GM19240 (cell line): ENCODE measurements at regions not wholly inside any gene's neighbourhood (a gene's known extent, or its start where the extent isn't known, plus 50 kb on each side); places are given as distances from the start of the nearest gene placed in this dataset.

Experiments used
- DNase-seq: peaks from one replicate; pipeline ENCODE4 v3.0.0; 2011; ENCODE audit warnings: low spot score; ENCODE audit not compliant: insufficient read length

- no peak for DNase-seq
These were observed 110.1 kb upstream of the ASIC2 start for GRCh38 chr17:33403194-33403593.

DNA sequence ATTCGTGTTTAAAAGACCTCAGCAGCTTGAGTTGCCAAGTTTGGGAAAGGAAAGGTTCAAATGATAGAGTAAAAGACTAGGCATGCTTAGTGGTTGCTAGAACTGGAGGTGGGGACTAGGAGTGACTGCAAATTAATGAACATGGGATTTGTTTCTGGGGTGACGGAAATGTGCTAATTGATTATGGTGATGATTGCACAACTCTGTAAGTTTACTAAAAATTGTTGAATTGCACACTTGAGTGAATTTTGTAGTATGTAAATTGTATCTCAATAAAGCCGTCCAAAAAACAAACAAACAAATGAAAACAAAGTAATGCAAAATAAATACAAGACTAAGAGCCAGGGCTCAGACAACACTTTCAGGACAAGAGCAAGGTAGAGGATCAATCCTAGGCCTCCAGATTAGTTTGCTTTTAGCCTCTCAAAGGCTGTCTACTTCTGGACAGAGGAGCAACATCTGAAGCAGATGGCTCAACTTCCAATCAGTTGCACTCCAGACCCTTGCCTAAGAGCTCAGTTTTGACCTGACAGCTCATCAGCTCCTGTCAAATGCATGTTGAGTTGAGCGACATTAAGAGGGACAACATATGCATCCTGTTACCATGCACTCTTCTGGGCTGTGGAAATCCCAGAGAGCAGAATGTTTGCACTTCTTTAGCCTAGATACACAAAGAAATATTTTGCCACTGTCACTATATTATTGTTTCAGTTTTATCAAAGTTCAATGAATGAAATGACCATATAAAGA, 111.2 kb upstream of the ASIC2 start:
- DNase-seq: no peak

DNA sequence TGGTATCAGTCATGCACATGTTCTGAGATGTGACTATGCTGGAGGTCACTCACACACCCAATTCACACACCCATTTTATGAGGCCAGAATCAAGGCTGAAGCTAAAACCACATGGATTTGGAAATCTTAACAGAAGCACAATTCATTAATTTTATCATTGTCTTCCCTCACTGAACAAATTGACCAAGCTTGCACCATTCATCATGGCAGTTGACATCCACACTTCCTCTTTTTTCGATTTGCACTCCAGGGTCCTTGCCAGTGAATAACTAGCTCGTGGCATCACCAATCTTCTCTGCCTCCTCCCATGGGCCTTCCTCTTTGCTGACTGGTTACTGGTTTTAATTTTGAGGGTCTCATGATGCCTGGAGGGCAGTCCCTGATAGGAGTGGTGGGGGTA, 123.0 kb upstream of the ASIC2 start:
- no peak for DNase-seq

GRCh38 chr17:33421933-33422332, 128.8 kb upstream of the ASIC2 start:
- no peak for DNase-seq

- no peak for DNase-seq
These were observed 140.5 kb upstream of the ASIC2 start for GRCh38 chr17:33433581-33433980.

DNA sequence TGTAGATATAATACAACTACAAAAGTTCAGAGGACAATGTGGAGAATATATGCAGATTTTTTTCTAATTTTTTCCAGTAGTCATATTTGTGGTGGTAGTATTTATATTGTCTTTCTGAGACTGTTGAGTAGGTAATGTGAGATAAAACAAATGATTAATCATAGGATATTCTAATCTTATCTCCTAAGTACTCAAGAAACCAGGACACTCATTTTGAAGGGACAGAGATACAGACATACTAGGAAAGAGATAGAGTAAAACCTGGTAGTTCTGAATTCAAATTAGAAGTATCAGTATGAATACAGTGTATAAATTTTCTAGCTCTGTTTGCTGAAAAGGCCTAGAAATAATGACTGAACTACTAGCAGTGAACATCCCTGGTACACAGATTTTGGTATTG, 141.7 kb upstream of the ASIC2 start:
- no peak for DNase-seq

GRCh38 chr17:33435721-33436301, 142.7 kb upstream of the ASIC2 start:
- no peak for DNase-seq

- DNase-seq: no peak
These were observed 143.2 kb upstream of the ASIC2 start for GRCh38 chr17:33436321-33436720.

GRCh38 chr17:33438139-33438538, 145.0 kb upstream of the ASIC2 start:
- DNase-seq: no peak

DNA sequence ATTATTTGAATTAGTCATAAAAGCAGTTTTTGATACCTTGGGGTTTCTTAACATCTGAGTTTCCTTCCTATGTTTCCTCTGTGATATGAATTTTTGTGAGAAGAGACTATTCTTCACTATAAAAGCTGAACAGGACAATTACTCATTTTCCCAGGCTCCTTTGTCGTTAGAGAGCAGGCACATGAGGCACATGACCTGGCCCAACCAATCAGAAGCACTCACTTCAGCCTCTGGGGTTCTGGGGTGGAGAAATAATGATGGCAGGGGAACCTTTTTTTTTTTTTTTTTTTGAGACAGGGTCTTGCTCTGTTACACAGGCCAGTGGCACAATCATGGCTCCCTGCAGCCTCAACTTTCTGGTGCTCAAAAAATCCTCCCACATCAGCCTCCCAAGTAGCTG, 145.5 kb upstream of the ASIC2 start:
- no peak for DNase-seq

DNA sequence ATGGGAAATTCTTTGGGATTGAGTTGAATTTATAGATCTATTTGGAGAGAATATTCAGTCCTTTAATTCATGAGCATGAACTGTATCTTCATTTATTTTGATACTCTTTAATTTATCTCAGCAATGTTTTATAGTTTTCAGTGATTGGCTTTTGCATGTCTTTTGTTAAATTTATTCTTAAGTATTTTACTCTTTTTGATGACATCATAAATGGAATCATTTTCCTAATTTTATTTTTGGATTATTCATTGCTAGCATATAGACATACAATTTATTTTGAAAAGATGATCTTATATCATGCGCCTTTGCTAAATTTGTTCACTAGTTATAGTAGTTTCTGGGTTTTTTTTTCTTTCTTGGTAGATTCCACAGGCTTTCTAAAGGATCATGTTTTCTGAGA, 149.2 kb upstream of the ASIC2 start:
- no peak for DNase-seq

DNA sequence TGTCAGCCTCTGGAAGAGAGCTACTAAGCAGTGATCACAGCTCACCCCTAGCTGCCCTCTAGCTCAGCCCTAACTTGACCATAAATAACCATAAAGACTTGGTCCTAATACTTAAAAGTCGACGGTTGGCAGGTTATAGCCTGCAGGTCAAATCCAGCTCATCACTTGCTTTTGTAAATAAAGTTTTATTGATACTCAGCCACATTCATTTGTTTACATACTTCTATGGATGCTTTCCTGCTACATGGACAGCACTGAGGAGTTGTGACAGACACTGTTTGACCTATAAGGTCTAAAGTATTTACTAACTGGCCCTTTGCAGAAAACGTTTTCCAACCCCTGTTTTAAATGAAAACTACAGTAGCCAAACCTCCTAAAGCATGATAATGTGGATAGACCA, 151.6 kb upstream of the ASIC2 start:
- no peak for DNase-seq

- DNase-seq: no peak
These were observed 154.0 kb upstream of the ASIC2 start for GRCh38 chr17:33447090-33447489.

DNA sequence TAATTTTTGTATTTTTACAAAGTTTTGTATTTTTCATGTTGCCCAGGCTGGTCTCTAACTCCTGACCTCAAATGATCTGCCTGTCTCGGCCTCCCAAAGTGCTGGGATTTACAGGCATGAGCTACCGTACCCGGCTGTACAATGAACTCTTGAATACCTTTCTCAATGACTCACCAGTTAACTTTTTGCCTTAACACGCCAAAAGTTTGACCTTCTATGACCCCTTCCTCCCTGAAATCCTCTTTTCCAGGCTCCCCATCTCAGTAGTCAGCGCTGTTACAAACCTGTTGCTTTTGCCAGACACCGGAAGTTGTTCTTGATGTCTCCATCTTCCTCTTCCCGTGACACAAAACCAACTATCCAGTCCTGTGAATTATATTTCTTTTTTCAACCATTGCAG, 158.1 kb upstream of the ASIC2 start:
- no peak for DNase-seq

DNA sequence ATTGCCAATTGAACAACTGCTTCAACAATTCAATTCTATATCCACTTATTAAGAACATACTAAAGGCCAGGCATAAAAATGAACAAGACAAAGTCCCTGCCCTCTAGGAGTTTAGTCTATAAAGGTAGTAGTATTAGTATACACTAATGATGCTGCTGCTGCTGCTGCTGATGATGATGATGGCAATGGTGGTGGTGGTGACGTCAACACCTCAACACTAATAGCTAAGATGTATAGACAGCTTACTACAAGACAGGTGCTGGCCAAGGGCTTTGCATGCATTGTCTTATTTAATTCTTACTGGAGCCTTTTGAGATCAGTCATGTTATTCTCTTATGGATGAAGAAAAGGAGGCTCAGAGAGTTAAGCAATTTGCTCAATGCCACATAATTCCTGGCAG, 164.4 kb upstream of the ASIC2 start:
- no peak for DNase-seq

GRCh38 chr17:33459078-33459940, 166.2 kb upstream of the ASIC2 start:
- DNase-seq: no peak

DNA sequence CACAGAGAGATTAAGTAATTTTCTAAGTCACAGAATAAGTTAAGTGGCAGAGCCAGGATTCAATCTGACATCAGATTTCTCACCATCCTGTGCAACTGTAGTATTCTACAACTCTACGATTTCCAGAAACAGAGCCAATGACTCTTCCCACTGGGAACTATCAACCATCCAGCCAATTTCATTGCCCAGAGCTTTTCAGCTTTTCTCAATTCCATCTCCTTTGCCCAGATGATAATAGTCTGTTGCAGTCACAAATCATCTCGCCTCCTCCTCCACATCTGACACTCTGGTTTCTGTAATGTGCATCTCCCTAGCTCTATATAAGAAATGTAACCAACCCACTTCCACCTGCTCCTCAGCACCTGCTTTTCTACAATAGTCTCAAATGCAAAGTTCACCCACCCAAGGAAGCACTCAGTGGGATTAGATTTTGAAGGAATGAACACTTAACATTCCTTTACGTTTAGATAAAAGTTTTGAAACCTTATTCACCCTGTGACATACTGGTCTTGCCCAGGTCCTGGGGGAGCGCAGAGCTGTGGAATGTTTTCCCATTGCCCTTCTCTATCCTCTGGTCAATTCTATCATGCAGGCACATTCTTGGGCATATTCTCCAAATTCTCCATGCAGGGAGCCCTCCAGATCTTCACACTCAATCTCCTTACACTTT, 167.8 kb upstream of the ASIC2 start:
- no peak for DNase-seq

DNA sequence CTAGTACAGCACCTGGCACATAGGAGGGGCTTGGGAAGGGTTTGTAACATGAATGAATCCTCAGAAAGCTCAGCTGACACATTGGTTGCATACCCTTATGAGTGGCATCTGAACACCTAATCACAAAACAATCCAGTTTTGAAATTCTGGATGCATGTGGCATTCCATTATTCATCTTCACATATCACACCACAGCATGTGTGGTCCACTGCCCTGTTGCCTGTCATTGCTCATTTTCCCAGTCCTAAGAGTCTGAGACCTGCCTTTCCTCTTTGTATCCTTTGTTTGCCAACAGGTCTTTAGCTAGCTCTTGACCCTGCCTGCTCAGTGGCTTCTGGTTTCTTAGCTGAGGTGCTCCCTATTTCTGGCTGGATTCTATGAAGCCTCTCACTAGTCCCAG, 170.8 kb upstream of the ASIC2 start:
- no peak for DNase-seq

DNA sequence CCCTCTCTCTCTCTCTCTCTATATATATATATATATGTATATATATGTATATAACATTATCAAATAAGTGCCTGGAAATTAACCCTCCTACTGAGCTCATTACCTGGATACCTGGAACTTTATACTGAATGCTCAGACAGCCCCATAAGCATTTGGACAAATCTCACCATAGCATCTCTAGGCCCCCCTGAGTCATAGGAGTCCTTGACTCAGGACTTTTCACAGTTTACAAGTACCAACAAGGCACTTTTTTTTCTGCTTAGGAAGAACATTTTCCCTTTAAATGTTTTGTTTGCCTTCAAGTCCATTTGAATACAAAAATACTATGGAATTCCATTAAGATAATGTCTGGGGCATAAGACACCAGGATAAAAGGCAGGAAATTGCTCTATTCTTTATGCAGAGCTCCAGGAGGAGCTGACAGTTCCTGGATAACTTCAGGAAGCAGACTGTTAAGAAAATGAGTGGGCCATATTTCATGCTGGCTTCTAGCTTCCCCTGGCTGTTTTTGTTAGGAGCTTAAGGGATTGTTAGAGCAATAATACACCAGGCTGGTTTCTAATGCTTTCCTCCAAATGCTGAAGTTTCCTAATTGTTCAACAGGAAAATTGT, 171.7 kb upstream of the ASIC2 start:
- no peak for DNase-seq

DNA sequence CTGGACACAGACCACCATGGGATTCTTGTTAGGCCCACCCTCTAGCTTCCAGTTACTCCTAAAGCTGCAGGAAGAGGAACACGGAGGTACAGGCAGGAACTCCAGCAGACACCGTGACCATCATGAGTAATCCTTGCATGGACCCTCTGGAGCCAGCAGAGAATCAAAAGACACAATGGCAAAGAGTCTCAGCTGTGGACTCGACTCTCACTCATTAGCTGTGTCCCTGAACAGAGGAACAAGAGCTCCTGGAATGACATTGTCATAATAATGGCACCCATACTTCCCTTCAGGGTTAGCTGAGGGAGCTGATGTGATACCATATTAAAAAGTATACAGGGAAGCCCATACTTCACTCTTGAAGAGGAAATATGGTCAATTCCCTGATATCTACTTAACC, 176.3 kb upstream of the ASIC2 start:
- no peak for DNase-seq

- no peak for DNase-seq
These were observed 176.8 kb upstream of the ASIC2 start for GRCh38 chr17:33469911-33470310.

DNA sequence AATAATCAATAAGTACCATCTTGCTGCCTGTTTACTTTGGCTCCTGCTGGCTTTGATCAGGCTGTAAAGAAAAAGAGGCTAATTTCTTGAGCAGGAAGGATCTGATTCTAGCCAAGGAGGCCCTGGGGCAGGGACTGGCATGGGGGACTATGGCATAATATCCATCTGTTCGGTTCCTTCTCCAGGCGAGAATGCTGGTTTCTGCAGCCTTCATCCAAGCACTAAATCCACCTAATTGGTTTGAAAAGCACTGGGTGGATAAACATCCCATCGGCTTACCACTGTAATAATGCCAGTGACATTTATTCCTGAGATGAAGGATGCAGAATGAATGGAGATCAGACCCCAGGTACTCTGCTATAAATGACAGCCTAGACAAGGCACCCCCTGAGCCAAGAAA, 180.0 kb upstream of the ASIC2 start:
- no peak for DNase-seq
